ENCODE measurements at regions not wholly inside any gene's neighbourhood (a gene's known extent, or its start where the extent isn't known, plus 50 kb on each side); places are given as distances from the start of the nearest gene placed in this dataset.

DNA sequence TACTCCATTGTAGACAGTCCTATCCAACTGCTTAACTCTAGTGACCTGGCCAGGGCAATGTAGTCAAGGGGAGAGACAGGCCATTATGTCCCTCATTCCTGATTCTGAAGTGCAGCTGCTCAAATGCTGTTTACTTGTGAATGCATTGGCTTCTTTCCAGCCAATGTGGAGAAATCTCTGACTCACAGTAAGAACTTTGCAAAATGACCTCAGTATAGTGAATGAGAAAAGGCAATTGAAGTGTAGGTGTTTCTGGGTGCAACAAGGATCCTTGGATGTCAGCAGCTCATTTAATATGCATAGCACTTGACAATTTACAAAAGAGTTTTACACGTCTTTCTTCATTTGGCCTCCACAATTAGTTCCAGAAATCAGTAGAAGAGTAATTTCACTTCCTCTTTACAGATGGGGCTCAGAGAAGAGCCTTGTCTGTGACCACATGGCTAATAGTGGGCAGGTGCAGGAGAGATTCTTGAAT, 367.2 kb downstream of the OSTF1 start:
- POLR2A ChIA-PET = no interaction called here

More for the DNA sequence above, 367.2 kb downstream of the OSTF1 start:
- Histone ChIP-seq H3K9ac (replicated peaks; ENCODE audit: extremely low read depth, insufficient read depth, low read length) (no peak overlapping the region), H3K9me1 (replicated peaks; ENCODE audit: control insufficient read depth, extremely low read depth, insufficient read depth, low read length) (no peaks in the 10 kb centered on the region), H3K9me3 (replicated peaks; ENCODE audit: control insufficient read depth, insufficient read depth, low read length) (no peaks in the 10 kb centered on the region), H3K4me3 (replicated peaks in 1 of 3; ENCODE audit: insufficient read depth in 1 of 3, low read depth in 1 of 3, low read length in 3 of 3) (no peak overlapping the region), H3K27me3 (ENCODE audit: control insufficient read depth in 2 of 2, insufficient read depth in 2 of 2, low read length in 2 of 2) (no peaks in the 10 kb centered on the region), H3K4me1 (ENCODE audit: control insufficient read depth, extremely low read depth, insufficient read depth, low read length) (no peaks in the 10 kb centered on the region), H2AFZ (ENCODE audit: low read depth, low read length) (no peak overlapping the region), H3K36me3 (ENCODE audit: control insufficient read depth in 2 of 2, extremely low read depth in 1 of 2, insufficient read depth in 2 of 2, low read length in 2 of 2) (no peaks in the 10 kb centered on the region), H3K4me2 (ENCODE audit: insufficient read depth, low read length) (no peak overlapping the region), H3K27ac (ENCODE audit: insufficient read depth, low read depth, low read length) (no peak overlapping the region), H4K20me1 (replicated peaks; ENCODE audit: control insufficient read depth, extremely low read depth, insufficient read depth, low read length) (no peaks in the 10 kb centered on the region), H3K79me2 (ENCODE audit: control insufficient read depth, insufficient read depth, low read length) (no peaks in the 10 kb centered on the region)
- DNase-seq (ENCODE audit: low read depth, low spot score) (no peak), FAIRE-seq (no peak)
- CTCF ChIA-PET = no interaction called here
- no peak for TF ChIP-seq POLR2AphosphoS5 (IDR thresholded peaks at IDR 0.05; ENCODE audit: insufficient read depth, low read depth, low read length)
- TF ChIP-seq MYC (IDR thresholded peaks at IDR 0.05; ENCODE audit: low read depth, low read length) = no peak
- no peak for TF ChIP-seq POLR2A (IDR thresholded peaks at IDR 0.05; ENCODE audit: low read depth, low read length)
- TF ChIP-seq, protein P1, sequence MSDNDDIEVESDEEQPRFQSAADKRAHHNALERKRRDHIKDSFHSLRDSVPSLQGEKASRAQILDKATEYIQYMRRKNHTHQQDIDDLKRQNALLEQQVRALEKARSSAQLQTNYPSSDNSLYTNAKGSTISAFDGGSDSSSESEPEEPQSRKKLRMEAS (IDR thresholded peaks at IDR 0.05; ENCODE audit: insufficient read depth, insufficient read length) = no peak
- TF ChIP-seq, protein P2, sequence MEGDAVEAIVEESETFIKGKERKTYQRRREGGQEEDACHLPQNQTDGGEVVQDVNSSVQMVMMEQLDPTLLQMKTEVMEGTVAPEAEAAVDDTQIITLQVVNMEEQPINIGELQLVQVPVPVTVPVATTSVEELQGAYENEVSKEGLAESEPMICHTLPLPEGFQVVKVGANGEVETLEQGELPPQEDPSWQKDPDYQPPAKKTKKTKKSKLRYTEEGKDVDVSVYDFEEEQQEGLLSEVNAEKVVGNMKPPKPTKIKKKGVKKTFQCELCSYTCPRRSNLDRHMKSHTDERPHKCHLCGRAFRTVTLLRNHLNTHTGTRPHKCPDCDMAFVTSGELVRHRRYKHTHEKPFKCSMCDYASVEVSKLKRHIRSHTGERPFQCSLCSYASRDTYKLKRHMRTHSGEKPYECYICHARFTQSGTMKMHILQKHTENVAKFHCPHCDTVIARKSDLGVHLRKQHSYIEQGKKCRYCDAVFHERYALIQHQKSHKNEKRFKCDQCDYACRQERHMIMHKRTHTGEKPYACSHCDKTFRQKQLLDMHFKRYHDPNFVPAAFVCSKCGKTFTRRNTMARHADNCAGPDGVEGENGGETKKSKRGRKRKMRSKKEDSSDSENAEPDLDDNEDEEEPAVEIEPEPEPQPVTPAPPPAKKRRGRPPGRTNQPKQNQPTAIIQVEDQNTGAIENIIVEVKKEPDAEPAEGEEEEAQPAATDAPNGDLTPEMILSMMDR (IDR thresholded peaks at IDR 0.05; ENCODE audit: extremely low read depth in 1 of 2, insufficient read depth in 1 of 2, low read depth in 1 of 2, low read length in 2 of 2) = no peak
- no peak for TF ChIP-seq JUN (IDR thresholded peaks at IDR 0.05; ENCODE audit: borderline replicate concordance, insufficient read depth, insufficient read length, low read depth)
- TF ChIP-seq FOS (IDR thresholded peaks at IDR 0.05; ENCODE audit: borderline replicate concordance, insufficient read depth, low read length) = no peak
- no peak for TF ChIP-seq GATA2 (IDR thresholded peaks at IDR 0.05; ENCODE audit: insufficient read depth, insufficient read length, low read depth, low read length)
- no peak for TF ChIP-seq EZH2 (IDR thresholded peaks at IDR 0.05; ENCODE audit: borderline replicate concordance, low read depth, low read length, severe bottlenecking)
- BruUV-seq (replicated peaks) = no TSS peak
- dilution Hi-C loops (cut with MboI; ENCODE audit: extremely low pct_ligation_motif_present, low sequenced_read_pairs) = no loop called here
- intact Hi-C loops (cut with micrococcal nuclease) = no loop called here
